Cardiac muscle cell (in vitro differentiated cells and primary cell): ENCODE measurements at regions not wholly inside any gene's neighbourhood (a gene's known extent, or its start where the extent isn't known, plus 50 kb on each side); places are given as distances from the start of the nearest gene placed in this dataset.

Source experiments
- DNase-seq, 2 donors: peaks; one replicate each; pipeline versions ENCODE4 v3.0.0 to v3.0.0-alpha.2; 2010 to 2017; ENCODE audit warnings: low read depth in 1 of 2, low spot score in 1 of 2
- H3K27ac ChIP-seq: fragments of 200-600 bp; sonication (generic); 2 replicates; pipeline ENCODE4 v1.5.1; 2016
- H3K27me3 ChIP-seq: fragments of 200-600 bp; sonication (generic); 2 replicates; pipeline ENCODE4 v1.6.0; 2016; ENCODE audit warnings: control low read depth
- H3K36me3 ChIP-seq: fragments of 200-600 bp; sonication (generic); 2 replicates; pipeline ENCODE4 v1.5.1; 2016; ENCODE audit warnings: control low read depth
- H3K4me1 ChIP-seq: fragments of 200-600 bp; sonication (generic); 2 replicates; pipeline ENCODE4 v1.8.1; 2017; ENCODE audit warnings: low read depth, mild to moderate bottlenecking, mixed run types
- H3K4me3 ChIP-seq: fragments of 200-600 bp; sonication (generic); 2 replicates; pipeline ENCODE4 v1.5.1; 2016; ENCODE audit warnings: mild to moderate bottlenecking
- H3K9me3 ChIP-seq: fragments of 200-600 bp; sonication (generic); 2 replicates; pipeline ENCODE4 v1.5.1; 2017; ENCODE audit warnings: low read depth, mild to moderate bottlenecking, control low read depth
- CTCF ChIP-seq: IDR thresholded peaks from 2 replicates; pipeline ENCODE4 v1.5.1; 2012; ENCODE audit warnings: low read depth, mild to moderate bottlenecking, low read length

- H3K27ac ChIP-seq: no peak overlapping the region
- no peak for TF ChIP-seq CTCF
- no peaks in the 10 kb centered on the region for H3K9me3 ChIP-seq
- no peak for DNase-seq
- no peaks in the 10 kb centered on the region for H3K4me1 ChIP-seq
- no peak overlapping the region for H3K4me3 ChIP-seq
- no peaks in the 10 kb centered on the region for H3K36me3 ChIP-seq
- no peaks in the 10 kb centered on the region for H3K27me3 ChIP-seq
Measured at GRCh38 chr5:103487822-103488493, 74.6 kb downstream of the NUDT12 start.

- H3K27me3 ChIP-seq: no peaks in the 10 kb centered on the region
- no peak overlapping the region for H3K27ac ChIP-seq
- H3K4me1 ChIP-seq: no peaks in the 10 kb centered on the region
- H3K9me3 ChIP-seq: no peaks in the 10 kb centered on the region
- TF ChIP-seq CTCF: no peak
- no peak overlapping the region for H3K4me3 ChIP-seq
- H3K36me3 ChIP-seq: no peaks in the 10 kb centered on the region
- DNase-seq: no peak
Measured at GRCh38 chr5:103487218-103487617, 75.4 kb downstream of the NUDT12 start.

- Histone ChIP-seq H3K27ac (no peak overlapping the region), H3K4me3 (no peak overlapping the region), H3K27me3 (no peaks in the 10 kb centered on the region), H3K36me3 (no peaks in the 10 kb centered on the region), H3K4me1 (no peaks in the 10 kb centered on the region), H3K9me3 (no peaks in the 10 kb centered on the region)
- TF ChIP-seq CTCF: no peak
- no peak for DNase-seq
Measured at GRCh38 chr5:103486739-103487138, 75.8 kb downstream of the NUDT12 start.

GRCh38 chr5:103480246-103480645, 82.3 kb downstream of the NUDT12 start:
- no peaks in the 10 kb centered on the region for H3K9me3 ChIP-seq
- no peak for DNase-seq
- no peak for TF ChIP-seq CTCF
- peaks cover 3% of the 10 kb centered on the region for H3K4me1 ChIP-seq
- H3K4me3 ChIP-seq: no peak overlapping the region
- H3K36me3 ChIP-seq: no peaks in the 10 kb centered on the region
- no peaks in the 10 kb centered on the region for H3K27me3 ChIP-seq
- no peak overlapping the region for H3K27ac ChIP-seq

GRCh38 chr5:103477678-103478077, 84.9 kb downstream of the NUDT12 start:
- Histone ChIP-seq H3K27me3 (no peaks in the 10 kb centered on the region), H3K36me3 (no peaks in the 10 kb centered on the region), H3K4me1 (peaks cover 8% of the 10 kb centered on the region), H3K27ac (no peak overlapping the region), H3K9me3 (no peaks in the 10 kb centered on the region), H3K4me3 (no peak overlapping the region)
- no peak for DNase-seq
- no peak for TF ChIP-seq CTCF
